ENCODE measurements at regions not wholly inside any gene's neighbourhood (a gene's known extent, or its start where the extent isn't known, plus 50 kb on each side); places are given as distances from the start of the nearest gene placed in this dataset.

- peaks cover 17 to 20% of the 10 kb centered on the region in 2 donors for H3K4me1 ChIP-seq
- H3K4me3 ChIP-seq: no peak overlapping the region
- H3K27ac ChIP-seq: peak overlapping the region in 3 of 4 donors; percentile 15 to 35 (median 24)
- no peaks in the 10 kb centered on the region for H3K27me3 ChIP-seq
- intact Hi-C loops (cut with DNase I; ENCODE audit: low total_unique reads) (loop anchor here (10.0 kb wide), 1 partner anchor 623 kb away; no protein-coding TSS in a partner anchor), in situ Hi-C loops (cut with MboI; ENCODE audit: low sequenced_read_pairs in 4 of 4) (no loop called here)
- H3K9me3 ChIP-seq: no peaks in the 10 kb centered on the region
- ATAC-seq: peak in 1 of 2 donors; percentile 18
- TF ChIP-seq, protein P1, sequence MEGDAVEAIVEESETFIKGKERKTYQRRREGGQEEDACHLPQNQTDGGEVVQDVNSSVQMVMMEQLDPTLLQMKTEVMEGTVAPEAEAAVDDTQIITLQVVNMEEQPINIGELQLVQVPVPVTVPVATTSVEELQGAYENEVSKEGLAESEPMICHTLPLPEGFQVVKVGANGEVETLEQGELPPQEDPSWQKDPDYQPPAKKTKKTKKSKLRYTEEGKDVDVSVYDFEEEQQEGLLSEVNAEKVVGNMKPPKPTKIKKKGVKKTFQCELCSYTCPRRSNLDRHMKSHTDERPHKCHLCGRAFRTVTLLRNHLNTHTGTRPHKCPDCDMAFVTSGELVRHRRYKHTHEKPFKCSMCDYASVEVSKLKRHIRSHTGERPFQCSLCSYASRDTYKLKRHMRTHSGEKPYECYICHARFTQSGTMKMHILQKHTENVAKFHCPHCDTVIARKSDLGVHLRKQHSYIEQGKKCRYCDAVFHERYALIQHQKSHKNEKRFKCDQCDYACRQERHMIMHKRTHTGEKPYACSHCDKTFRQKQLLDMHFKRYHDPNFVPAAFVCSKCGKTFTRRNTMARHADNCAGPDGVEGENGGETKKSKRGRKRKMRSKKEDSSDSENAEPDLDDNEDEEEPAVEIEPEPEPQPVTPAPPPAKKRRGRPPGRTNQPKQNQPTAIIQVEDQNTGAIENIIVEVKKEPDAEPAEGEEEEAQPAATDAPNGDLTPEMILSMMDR (IDR thresholded peaks at IDR 0.05 in 4 of 5, conservative IDR thresholded peaks at IDR 0.05 in 1 of 5): no peak
- no peak for TF ChIP-seq POLR2A (IDR thresholded peaks at IDR 0.05)
- DNase-seq: no peak
- H3K36me3 ChIP-seq: no peaks in the 10 kb centered on the region
Measured at GRCh38 chr3:29141197-29141917, 139.5 kb upstream of the RBMS3 start.

DNA sequence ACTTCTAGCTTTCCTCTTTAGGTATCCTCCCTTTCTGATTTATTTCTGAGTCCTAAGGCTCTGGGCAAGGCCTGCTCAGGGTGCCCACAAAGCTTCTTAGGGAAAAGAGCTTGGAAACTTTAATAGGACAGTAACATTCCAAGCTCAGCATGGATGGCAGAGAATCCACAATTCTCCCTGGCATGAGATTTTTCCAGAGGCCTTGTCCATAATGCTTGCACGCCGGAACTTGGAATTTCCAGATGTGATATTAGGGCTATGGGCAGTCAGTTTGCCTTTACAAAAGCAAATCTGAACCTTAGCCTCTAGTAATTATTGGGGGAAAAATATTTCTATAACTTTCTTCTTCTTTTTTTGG is 139.0 kb upstream of the RBMS3 start:
- ATAC-seq (no peak), DNase-seq (no peak)
- H3K9me3 ChIP-seq: no peaks in the 10 kb centered on the region
- in situ Hi-C loops (cut with MboI; ENCODE audit: low sequenced_read_pairs in 4 of 4) (no loop called here), intact Hi-C loops (cut with DNase I; ENCODE audit: low total_unique reads) (loop anchor here (10.0 kb wide), 1 partner anchor 623 kb away; no protein-coding TSS in a partner anchor)
- TF ChIP-seq, protein P1 (IDR thresholded peaks at IDR 0.05 in 4 of 5, conservative IDR thresholded peaks at IDR 0.05 in 1 of 5): no peak
- TF ChIP-seq POLR2A (IDR thresholded peaks at IDR 0.05): no peak
- H3K36me3 ChIP-seq: no peaks in the 10 kb centered on the region
- H3K27me3 ChIP-seq: no peaks in the 10 kb centered on the region
- peaks cover 17 to 20% of the 10 kb centered on the region in 2 donors for H3K4me1 ChIP-seq
- no peak overlapping the region for H3K4me3 ChIP-seq
- H3K27ac ChIP-seq: peak overlapping the region in 2 of 4 donors; percentile 24 to 35

DNA sequence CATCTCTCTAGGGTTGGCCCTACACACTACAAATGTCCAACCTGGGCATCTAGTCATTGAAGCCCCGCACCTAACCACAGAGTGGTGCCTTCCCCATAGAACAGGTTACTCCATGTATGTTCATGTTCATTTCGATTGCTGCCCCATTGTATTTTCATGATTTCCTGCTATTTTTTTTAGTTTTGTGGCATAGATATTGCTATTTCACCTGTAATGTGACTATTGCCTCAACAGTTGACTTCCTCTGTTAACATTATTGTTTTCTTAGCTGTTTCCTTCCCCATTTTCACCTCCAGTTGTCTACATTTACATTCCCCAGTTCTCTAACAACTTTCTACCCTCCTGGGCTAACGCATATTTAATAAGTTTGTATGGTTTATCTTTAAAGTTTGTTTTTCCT is 137.7 kb upstream of the RBMS3 start:
- H3K36me3 ChIP-seq: no peaks in the 10 kb centered on the region
- in situ Hi-C loops (cut with MboI; ENCODE audit: low sequenced_read_pairs in 4 of 4): no loop called here

DNA sequence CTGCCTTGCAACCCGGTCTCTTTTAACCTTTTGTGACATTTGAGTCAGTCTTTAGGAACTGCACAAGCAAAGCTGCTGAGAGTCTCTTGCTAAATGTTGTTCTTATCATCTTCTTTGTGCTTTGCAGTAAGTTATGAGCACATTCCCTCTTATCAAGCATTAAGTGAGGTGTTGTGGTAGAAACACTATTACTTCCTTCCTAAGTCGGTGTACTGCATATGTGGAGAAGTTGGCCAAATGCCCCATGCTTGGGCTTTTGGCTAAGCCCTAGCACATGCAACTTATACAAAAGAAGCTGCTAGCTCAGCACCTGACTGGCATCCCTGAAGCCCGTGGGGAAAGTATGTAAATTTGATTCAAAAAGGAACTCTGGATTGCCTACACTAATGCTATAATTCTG is 136.5 kb upstream of the RBMS3 start:
- intact Hi-C loops (cut with DNase I; ENCODE audit: low total_unique reads): loop anchor here (10.0 kb wide), 1 partner anchor 620 kb away; no protein-coding TSS in a partner anchor
- H3K36me3 ChIP-seq: no peaks in the 10 kb centered on the region

More for the DNA sequence above, 137.7 kb upstream of the RBMS3 start:
- TF ChIP-seq POLR2A (IDR thresholded peaks at IDR 0.05): no peak
- TF ChIP-seq, protein P1 (IDR thresholded peaks at IDR 0.05 in 4 of 5, conservative IDR thresholded peaks at IDR 0.05 in 1 of 5): no peak
- Histone ChIP-seq H3K4me1 (peaks cover 17 to 20% of the 10 kb centered on the region in 2 donors), H3K9me3 (no peaks in the 10 kb centered on the region), H3K27ac (no peak overlapping the region), H3K4me3 (no peak overlapping the region), H3K27me3 (no peaks in the 10 kb centered on the region)
- ATAC-seq (no peak), DNase-seq (no peak)
- intact Hi-C loops (cut with DNase I; ENCODE audit: low total_unique reads): loop anchor here (10.0 kb wide), 1 partner anchor 622 kb away; no protein-coding TSS in a partner anchor

More for the DNA sequence above, 136.5 kb upstream of the RBMS3 start:
- H3K4me3 ChIP-seq: no peak overlapping the region
- in situ Hi-C loops (cut with MboI; ENCODE audit: low sequenced_read_pairs in 4 of 4): no loop called here
- H3K4me1 ChIP-seq: peaks cover 17 to 20% of the 10 kb centered on the region in 2 donors
- no peaks in the 10 kb centered on the region for H3K27me3 ChIP-seq
- no peaks in the 10 kb centered on the region for H3K9me3 ChIP-seq
- TF ChIP-seq POLR2A (IDR thresholded peaks at IDR 0.05): no peak
- TF ChIP-seq, protein P1 (IDR thresholded peaks at IDR 0.05 in 4 of 5, conservative IDR thresholded peaks at IDR 0.05 in 1 of 5): no peak
- ATAC-seq (no peak), DNase-seq (no peak)
- H3K27ac ChIP-seq: no peak overlapping the region

Data from gastrocnemius medialis (tissue), 4 donors.